Kidney tubule cell (primary cell): ENCODE measurements at regions not wholly inside any gene's neighbourhood (a gene's known extent, or its start where the extent isn't known, plus 50 kb on each side); places are given as distances from the start of the nearest gene placed in this dataset.

Source experiments
- DNase-seq: peaks from one replicate; pipeline ENCODE4 v3.0.0-alpha.2; 2018; ENCODE audit warnings: low spot score

GRCh38 chr5:74342948-74343682, 297.4 kb downstream of the ENC1 start:
- peak; percentile 30 for DNase-seq

GRCh38 chr5:74342182-74342581, 298.3 kb downstream of the ENC1 start:
- DNase-seq: no peak

- no peak for DNase-seq
Measured at GRCh38 chr5:74341221-74341620, 299.3 kb downstream of the ENC1 start.

GRCh38 chr5:74340476-74340875, 300.1 kb downstream of the ENC1 start:
- no peak for DNase-seq

- no peak for DNase-seq
Measured at GRCh38 chr5:74337984-74338310, 302.6 kb downstream of the ENC1 start.

- no peak for DNase-seq
Measured at GRCh38 chr5:74337254-74337983, 303.1 kb downstream of the ENC1 start.

- DNase-seq: no peak
Measured at GRCh38 chr5:74336297-74336696, 304.2 kb downstream of the ENC1 start.

- no peak for DNase-seq
Measured at GRCh38 chr5:74334762-74335384, 305.7 kb downstream of the ENC1 start.

- DNase-seq: no peak
Measured at GRCh38 chr5:74334062-74334761, 306.3 kb downstream of the ENC1 start.

- DNase-seq: no peak
Measured at GRCh38 chr5:74333430-74333829, 307.1 kb downstream of the ENC1 start.

GRCh38 chr5:74332682-74333081, 307.8 kb downstream of the ENC1 start:
- DNase-seq: no peak

GRCh38 chr5:74332006-74332405, 308.5 kb downstream of the ENC1 start:
- DNase-seq: no peak

GRCh38 chr5:74328221-74328630, 312.3 kb downstream of the ENC1 start:
- DNase-seq: no peak

GRCh38 chr5:74327339-74327685, 313.2 kb downstream of the ENC1 start:
- DNase-seq: no peak

GRCh38 chr5:74326571-74327338, 313.8 kb downstream of the ENC1 start:
- DNase-seq: peak; percentile 98

- DNase-seq: peak; percentile 94
Measured at GRCh38 chr5:74325866-74326265, 314.7 kb downstream of the ENC1 start.

GRCh38 chr5:74324556-74324955, 316.0 kb downstream of the ENC1 start:
- no peak for DNase-seq

- DNase-seq: no peak
Measured at GRCh38 chr5:74322944-74323343, 317.6 kb downstream of the ENC1 start.

GRCh38 chr5:74322191-74322590, 318.3 kb downstream of the ENC1 start:
- DNase-seq: no peak

- DNase-seq: no peak
Measured at GRCh38 chr5:74321326-74321725, 319.2 kb downstream of the ENC1 start.

- DNase-seq: peak; percentile 38
Measured at GRCh38 chr5:74320526-74320925, 320.0 kb downstream of the ENC1 start.

GRCh38 chr5:74319076-74319475, 321.5 kb downstream of the ENC1 start:
- peak; percentile 80 for DNase-seq
